Activated CD4-positive, alpha-beta T cell treated with anti-CD3 and anti-CD28 coated beads, Interleukin-2, amount 50 U/mL, for 48 hours (primary cell): ENCODE measurements at regions not wholly inside any gene's neighbourhood (a gene's known extent, or its start where the extent isn't known, plus 50 kb on each side); places are given as distances from the start of the nearest gene placed in this dataset.
"Not testable (repeated sequence)": the region's sequence is repeated elsewhere in the genome, so short reads cannot be mapped to it uniquely, and the experiment has no call there.

Experiments
- DNase-seq, 2 experiments: peaks; one replicate each; pipeline ENCODE4 v3.0.0-alpha.2; 2020

DNA sequence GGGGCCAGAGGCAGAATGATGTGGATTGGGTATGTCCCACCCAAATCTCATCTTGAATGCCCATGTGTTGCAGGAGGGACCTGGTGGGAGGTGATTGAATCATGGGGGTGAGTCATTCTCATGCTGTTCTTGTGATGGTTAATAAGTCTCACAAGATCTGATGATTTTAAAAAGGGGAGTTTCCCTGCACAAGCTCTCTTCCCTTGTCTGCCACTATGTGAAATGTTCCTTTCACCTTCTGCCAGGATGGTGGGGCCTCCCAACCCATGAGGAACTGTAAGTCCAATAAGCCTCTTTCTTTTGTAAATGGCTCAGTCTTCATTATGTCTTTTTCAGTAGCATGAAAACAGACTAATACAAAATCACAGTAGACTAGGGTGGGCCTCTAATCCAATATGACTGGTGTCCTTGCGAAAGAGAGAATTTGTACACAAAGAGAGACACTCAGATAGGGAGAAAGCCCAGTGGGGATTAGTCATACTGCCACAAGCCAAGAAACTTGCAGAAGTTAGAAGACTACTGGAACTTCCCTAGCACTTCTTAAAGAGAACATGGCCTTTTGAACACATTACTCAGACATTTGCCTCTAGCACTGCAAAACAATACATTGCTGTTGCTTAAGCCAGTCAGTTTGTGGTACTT lies 68.4 kb downstream of the ANXA1 start:
- DNase-seq, result peak; percentile 28 to 36

GRCh38 chr9:73223594-73223993 lies 71.9 kb downstream of the ANXA1 start:
- DNase-seq, result no peak

DNA sequence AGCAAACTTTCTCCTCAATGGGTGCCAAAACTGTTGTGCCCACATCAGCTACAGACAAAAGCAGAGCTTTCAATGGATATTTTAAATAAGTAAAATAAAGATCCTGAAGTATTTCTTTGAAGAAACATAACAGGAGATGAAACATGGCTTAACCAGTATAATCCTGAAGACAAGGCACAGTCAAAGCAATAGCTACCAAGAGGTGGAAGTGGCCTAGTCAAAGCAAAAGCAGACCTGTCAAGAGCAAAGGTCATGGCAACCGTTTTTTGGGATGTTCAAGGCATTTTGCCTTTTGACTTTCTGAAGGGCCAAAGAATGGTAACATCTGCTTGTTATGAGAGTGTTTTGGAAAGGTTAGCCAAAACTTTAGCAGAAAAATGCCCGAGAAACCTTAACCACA lies 77.9 kb downstream of the ANXA1 start:
- no peak for DNase-seq

DNA sequence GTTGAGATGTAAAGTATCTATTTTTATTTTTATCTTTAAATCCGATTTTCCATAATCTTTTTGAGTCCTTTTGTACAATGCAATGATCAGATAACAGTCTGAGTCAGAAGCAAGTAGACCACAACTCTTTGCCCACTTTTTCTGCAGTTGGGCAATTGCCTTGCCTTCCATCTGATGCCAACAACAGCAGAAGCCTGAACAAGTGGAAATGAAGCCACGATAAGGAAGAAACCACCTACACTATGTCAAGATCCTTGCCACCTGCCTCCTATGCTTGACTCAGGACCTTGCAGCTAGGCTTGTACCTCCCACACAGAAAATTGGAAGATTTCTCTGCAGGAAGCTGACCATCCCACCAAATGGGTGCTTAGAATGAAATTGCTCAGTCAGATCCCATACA lies 78.6 kb downstream of the ANXA1 start:
- DNase-seq, result no peak

- DNase-seq, result no peak
These were observed 79.5 kb downstream of the ANXA1 start for GRCh38 chr9:73231203-73231602.

GRCh38 chr9:73233359-73234007 lies 81.8 kb downstream of the ANXA1 start:
- no peak for DNase-seq

- DNase-seq, result no peak
These were observed 82.3 kb downstream of the ANXA1 start for GRCh38 chr9:73234008-73234360.

DNA sequence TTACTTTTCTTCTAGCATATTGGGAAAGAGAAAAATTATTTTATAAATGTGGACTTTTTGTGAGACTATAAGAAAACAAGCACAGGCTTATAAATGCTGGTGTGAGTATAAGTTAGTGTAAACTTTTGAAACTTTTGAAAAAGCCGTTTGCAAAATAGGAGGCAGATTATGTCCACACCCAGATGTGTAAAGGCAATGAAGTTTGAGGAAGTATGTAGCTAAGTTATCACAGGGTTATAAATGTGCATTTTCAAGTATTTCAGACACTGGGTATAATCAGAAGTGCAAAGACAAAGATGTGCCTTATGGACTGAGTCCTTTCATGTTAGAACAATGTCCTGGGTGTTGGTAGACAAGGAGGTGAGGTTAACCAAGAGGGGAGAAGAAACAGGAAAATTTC lies 85.5 kb downstream of the ANXA1 start:
- no peak for DNase-seq

GRCh38 chr9:73239570-73240265 lies 88.1 kb downstream of the ANXA1 start:
- DNase-seq, result no peak

DNA sequence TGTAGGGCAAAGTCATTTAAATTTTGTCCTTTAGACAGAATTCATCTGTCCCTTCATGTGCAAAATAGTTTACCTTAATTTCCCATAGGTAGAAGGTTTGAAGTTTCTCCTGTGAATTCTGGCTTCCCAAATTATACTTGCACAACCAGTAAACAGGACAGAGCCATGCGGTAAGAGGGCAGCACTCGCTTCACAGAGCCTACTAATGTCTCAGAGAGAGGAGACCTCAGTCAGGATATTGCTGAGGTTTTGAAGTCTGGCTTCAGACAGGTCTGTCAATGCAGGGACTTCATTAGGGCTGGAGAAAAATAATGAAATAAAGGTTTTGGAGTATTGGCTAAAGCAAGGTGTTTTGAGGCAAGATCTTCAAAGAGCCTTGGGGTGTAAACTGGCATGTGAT lies 91.4 kb downstream of the ANXA1 start:
- DNase-seq, result no peak

- DNase-seq, result no peak
These were observed 107.5 kb downstream of the ANXA1 start for GRCh38 chr9:73259086-73259696.

GRCh38 chr9:73260506-73260905 lies 108.8 kb downstream of the ANXA1 start:
- no peak for DNase-seq

GRCh38 chr9:73264631-73265030 lies 113.0 kb downstream of the ANXA1 start:
- no peak for DNase-seq

DNA sequence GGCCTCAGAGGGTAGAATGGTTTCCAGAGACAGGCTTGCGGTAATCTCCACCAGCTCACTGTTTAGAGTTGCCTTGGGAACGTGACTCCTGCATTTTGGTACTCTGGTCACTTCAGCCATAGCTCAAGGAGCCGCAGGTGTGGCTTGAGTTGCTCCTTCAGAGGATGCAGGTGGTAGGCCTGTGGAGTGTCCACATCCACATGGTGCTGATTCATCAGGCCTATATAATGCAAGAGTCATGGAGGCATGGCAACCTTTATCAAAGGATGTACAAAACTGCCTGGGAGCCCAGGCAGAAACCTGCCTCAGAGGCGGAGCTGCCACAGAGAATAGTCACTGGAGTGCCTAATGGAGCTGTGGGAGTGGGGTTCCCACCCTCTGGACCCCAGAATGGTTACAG lies 114.2 kb downstream of the ANXA1 start:
- no peak for DNase-seq

DNA sequence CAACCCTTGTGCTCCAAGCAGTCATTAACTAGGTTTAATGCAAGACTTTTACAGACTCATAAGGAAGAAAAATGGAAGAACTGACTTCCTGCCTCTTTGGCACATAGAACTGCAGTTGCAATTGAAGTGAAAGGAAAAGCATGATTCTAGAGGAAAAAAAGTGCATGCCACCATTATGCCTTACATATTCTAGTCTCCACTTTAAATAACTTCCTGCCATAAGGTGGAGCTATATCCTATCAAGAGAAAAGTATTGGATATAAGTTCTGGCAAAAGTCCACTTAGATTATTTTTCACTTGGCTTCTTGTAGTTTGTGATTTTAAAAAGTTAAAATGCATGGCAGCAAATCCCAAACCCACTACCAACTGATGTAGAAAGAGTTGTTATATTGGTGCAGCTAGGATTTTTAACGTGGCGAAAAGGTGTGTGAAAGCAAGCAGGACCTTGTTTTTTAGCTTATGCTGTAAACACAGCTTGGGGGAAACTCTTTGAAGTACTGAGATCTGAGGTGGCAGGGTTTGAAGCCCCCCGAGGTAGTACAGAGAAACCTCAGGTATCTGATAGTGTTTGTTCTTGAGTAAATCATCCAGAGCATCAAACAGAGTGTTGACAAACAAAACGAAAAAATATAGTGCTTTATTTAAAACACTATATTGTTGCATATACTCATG lies 117.9 kb downstream of the ANXA1 start:
- DNase-seq, result no peak

GRCh38 chr9:73270967-73271721 lies 119.5 kb downstream of the ANXA1 start:
- no peak for DNase-seq

DNA sequence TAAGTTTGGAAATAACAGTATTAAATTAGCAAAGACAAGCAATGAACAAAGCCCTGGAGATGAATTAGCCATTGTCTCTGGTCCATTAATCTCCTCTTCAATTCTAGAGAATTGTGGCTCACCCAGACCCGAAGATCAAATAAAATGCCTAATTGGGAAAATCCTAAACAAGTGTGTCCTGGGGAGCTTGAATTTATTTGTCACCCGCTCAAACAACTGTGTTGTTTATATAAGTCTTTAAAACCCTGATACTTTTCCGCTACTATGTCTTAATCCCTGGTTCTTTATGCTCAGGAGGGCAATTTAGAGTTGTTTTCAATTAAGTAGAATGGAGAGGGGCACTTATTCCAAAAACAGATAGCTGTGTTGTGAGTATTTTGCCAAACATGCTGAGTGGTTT lies 128.4 kb downstream of the ANXA1 start:
- DNase-seq, result no peak

DNA sequence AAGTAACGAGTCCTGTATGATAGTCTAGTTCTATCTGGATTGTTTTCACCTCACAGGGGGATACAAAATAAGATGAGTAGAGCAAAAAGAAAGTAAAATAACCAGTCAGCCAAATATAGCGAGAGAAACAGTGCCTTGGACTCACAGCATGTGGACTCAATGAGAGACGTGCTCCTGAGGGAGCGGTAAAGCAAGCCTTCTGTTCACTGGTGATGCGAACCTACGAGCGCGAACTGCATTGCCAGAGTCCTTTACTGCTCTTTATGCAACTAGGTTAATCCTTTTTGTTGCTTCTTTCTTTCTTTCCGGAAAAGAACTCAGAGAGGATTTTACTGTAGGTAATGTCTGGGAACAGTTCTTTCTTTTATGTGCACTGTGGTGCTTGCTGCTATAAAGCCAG lies 132.7 kb downstream of the ANXA1 start:
- DNase-seq, result no peak

GRCh38 chr9:73294336-73294735 lies 142.7 kb downstream of the ANXA1 start:
- DNase-seq, result no peak

DNA sequence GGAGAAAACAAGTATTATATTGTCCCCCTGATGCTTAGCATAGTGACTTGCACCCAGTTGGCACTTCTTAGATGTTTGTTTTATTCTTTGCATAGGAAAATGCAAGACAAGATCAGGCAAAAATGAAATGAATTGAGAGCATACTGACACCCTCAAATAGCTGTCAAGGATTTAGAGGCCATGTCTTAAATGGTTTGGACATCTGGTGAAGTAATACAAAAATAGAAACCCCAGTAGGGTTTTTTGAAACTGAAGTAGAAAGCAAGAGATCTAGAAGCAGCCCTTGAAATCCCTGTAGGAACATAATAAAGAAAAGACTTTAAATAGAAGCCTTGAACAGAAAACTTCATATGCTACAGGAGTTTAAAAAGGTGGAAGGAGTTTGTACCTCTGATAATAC lies 174.3 kb downstream of the ANXA1 start:
- DNase-seq, result no peak

- no peak for DNase-seq
These were observed 175.5 kb downstream of the ANXA1 start for GRCh38 chr9:73327149-73327548.

DNA sequence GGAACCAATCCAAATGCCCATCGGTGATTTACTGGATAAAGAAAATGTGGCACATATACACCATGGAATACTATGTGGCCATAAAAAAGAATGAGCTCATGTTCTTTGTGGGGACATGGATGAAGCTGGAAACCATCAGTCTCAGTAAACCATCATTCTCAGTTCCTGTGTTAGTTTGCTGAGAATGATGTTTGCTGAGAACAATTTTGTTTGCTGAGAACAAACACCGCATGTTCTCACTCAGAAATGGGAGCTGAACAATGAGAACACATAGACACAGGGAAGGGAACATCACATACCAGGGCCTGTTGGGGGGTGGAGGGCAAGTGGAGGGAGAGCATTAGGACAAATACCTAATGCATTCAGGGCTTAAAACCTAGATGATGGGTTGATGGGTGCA lies 185.5 kb downstream of the ANXA1 start:
- not testable (repeated sequence) for DNase-seq

DNA sequence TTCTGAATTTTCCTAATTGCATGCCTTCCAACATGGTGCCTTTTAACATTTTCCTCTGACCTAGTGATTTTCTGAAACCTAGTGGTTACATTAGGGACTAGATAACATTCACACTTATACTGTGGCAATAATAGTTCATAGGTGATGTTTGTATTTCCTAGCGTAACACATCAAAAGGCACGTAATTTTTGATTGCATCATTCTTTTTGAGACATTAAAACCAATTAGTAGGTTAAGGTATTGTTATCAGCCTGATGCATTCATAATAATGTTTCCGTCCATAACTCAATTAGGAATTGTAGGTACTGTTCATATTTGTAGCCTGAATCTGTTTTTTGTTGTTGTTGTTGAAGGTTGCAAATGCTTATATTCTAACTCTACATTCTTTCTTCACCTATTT lies 192.4 kb downstream of the ANXA1 start:
- no peak for DNase-seq
